GM12878 (cell line): ENCODE measurements at regions not wholly inside any gene's neighbourhood (a gene's known extent, or its start where the extent isn't known, plus 50 kb on each side); places are given as distances from the start of the nearest gene placed in this dataset.

Experiments
- ATAC-seq: fragments of 200-7000 bp; cut with Tn5 transposase; 3 replicates; pipeline ENCODE4 v1.9.1; 2020; ENCODE audit warnings: mild to moderate bottlenecking, moderate library complexity
- BruUV-seq: library from RNA; stranded (reverse); fragments of 400-500 nt; replicated peaks from 2 replicates; lab custom pipeline; 2021; lab: Mats Ljungman, UMichigan
- CTCF ChIA-PET: fragments of 300-600 bp; sonication (Branson Sonifier 250); formaldehyde crosslinking; extraction: SDS; loops from one replicate; lab custom pipeline; 2021; ENCODE audit warnings: inconsistent platforms; lab: Yijun Ruan, JAX
- POLR2A ChIA-PET: fragments of 350-600 bp; formaldehyde crosslinking; extraction: SDS; loops from one replicate; lab custom pipeline; 2021; ENCODE audit warnings: inconsistent platforms; lab: Charles Lee
- RAD21 ChIA-PET: fragments of 300-600 bp; sonication (Branson Sonifier 250); formaldehyde crosslinking; loops from one replicate; lab custom pipeline; 2023; ENCODE audit warnings: antibody characterized with exemption; ENCODE audit not compliant: unreplicated experiment; lab: Charles Lee
- SMC1A ChIA-PET: fragments of 300-600 bp; sonication (Branson Sonifier 250); formaldehyde crosslinking; loops from one replicate; lab custom pipeline; 2023; ENCODE audit not compliant: unreplicated experiment, uncharacterized antibody; lab: Charles Lee
- DNase-seq: peaks from one replicate; pipeline ENCODE4 v3.0.0-alpha.2; 2011; ENCODE audit warnings: low read depth, low spot score
- FAIRE-seq: peaks from 3 replicates; lab custom pipeline; 2011; peaks lifted over from hg19 to GRCh38; lab: Jason Lieb, UNC
- H2AFZ ChIP-seq: 2 replicates; pipeline ENCODE4 v1.6.0; 2011; ENCODE audit warnings: low read depth, low read length, control low read depth; ENCODE audit not compliant: control insufficient read depth
- H3K27ac ChIP-seq: 2 replicates; pipeline ENCODE4 v1.5.1; 2011; ENCODE audit warnings: control low read depth; ENCODE audit not compliant: control insufficient read depth, insufficient read depth
- H3K27me3 ChIP-seq, 2 experiments: replicated peaks in 1 of 2; 2 replicates each; pipeline versions ENCODE4 v1.6.0 to v1.6.1; 2011; ENCODE audit warnings: low read length in 1 of 2; ENCODE audit not compliant: control insufficient read depth in 2 of 2, insufficient read depth in 2 of 2
- H3K36me3 ChIP-seq, 2 experiments: 2 replicates each; pipeline ENCODE4 v1.5.1; 2011; ENCODE audit warnings: low read length in 1 of 2; ENCODE audit not compliant: control insufficient read depth in 2 of 2, insufficient read depth in 2 of 2
- H3K4me1 ChIP-seq: 2 replicates; pipeline ENCODE4 v1.6.1; 2011; ENCODE audit warnings: mild to moderate bottlenecking, low read length, moderate library complexity, mixed read lengths; ENCODE audit not compliant: control insufficient read depth, insufficient read depth
- H3K4me2 ChIP-seq: 2 replicates; pipeline ENCODE4 v1.6.0; 2011; ENCODE audit warnings: control low read depth; ENCODE audit not compliant: control insufficient read depth, insufficient read depth
- H3K4me3 ChIP-seq: fragments of 200-600 bp; sonication (generic); 2 replicates; pipeline ENCODE4 v1.5.1; 2016
- H3K79me2 ChIP-seq: 2 replicates; pipeline ENCODE4 v1.6.0; 2011; ENCODE audit warnings: low read length; ENCODE audit not compliant: control insufficient read depth, insufficient read depth
- H3K9ac ChIP-seq: 2 replicates; pipeline ENCODE4 v1.8.0; 2011; ENCODE audit warnings: low read length, control low read depth, mixed read lengths; ENCODE audit not compliant: control insufficient read depth, insufficient read depth
- H3K9me3 ChIP-seq: replicated peaks from 3 replicates; pipeline ENCODE4 v1.5.1; 2011; ENCODE audit warnings: mild to moderate bottlenecking, low read length; ENCODE audit not compliant: control insufficient read depth, insufficient read depth
- H4K20me1 ChIP-seq: 2 replicates; pipeline ENCODE4 v1.6.0; 2011; ENCODE audit not compliant: control insufficient read depth, insufficient read depth
- CHD2 ChIP-seq: IDR thresholded peaks from 2 replicates; pipeline ENCODE4 v1.6.1; 2011; ENCODE audit warnings: low read depth, low read length, improper control_type of control experiment, borderline replicate concordance
- NBN ChIP-seq: fragments of 450-650 bp; IDR thresholded peaks from 2 replicates; pipeline ENCODE4 v1.6.1; 2016
- NFIC ChIP-seq: IDR thresholded peaks from 2 replicates; pipeline ENCODE4 v1.6.1; 2012; ENCODE audit warnings: low read depth, mild to moderate bottlenecking, inconsistent platforms, low read length, moderate library complexity
- NR2C1 ChIP-seq: fragments of 450-650 bp; IDR thresholded peaks from 2 replicates; pipeline ENCODE4 v1.6.1; 2017; ENCODE audit warnings: antibody characterized with exemption, mild to moderate bottlenecking, moderate library complexity
- RBBP5 ChIP-seq: fragments of 200-600 bp; sonication (generic); conservative IDR thresholded peaks from 2 replicates; pipeline ENCODE4 v1.6.1; 2016
- WRNIP1 ChIP-seq: IDR thresholded peaks from 2 replicates; pipeline ENCODE4 v1.6.1; 2011; ENCODE audit warnings: low read depth, low read length, improper control_type of control experiment, borderline replicate concordance
- WGBS: methylation state at CpG from one replicate; pipeline ENCODE4 v1.1.6; 2016; ENCODE audit warnings: low lambda C conversion rate; ENCODE audit not compliant: insufficient replicate concordance, insufficient coverage; ENCODE audit errors: missing lambda C conversion rate; 5-methylcytosine and 5-hydroxymethylcytosine counted together
- in situ Hi-C: fragments of 300-500 bp; cut with MboI; formaldehyde crosslinking; loops from 9 replicates; pipeline ENCODE4 v1.14.3; 2018; ENCODE audit warnings: mixed read lengths
- intact Hi-C: fragments of 100-400 bp; cut with micrococcal nuclease; formaldehyde crosslinking; loops from one replicate; pipeline ENCODE4 v1.14.2; 2022; ENCODE audit not compliant: unreplicated experiment
- TF ChIP-seq, protein P1 (sequence below), 3 experiments: IDR thresholded peaks in 2 of 3; conservative IDR thresholded peaks in 1 of 3; 2 replicates each; pipeline ENCODE4 v1.5.1; 2011; ENCODE audit warnings: low read depth in 3 of 3, low read length in 3 of 3, mild to moderate bottlenecking in 3 of 3, control low read depth in 2 of 3, moderate library complexity in 2 of 3, inconsistent platforms in 1 of 3, mixed read lengths in 1 of 3; ENCODE audit not compliant: control insufficient read depth in 2 of 3, insufficient read depth in 1 of 3; ENCODE audit errors: extremely low read depth in 1 of 3
- TF ChIP-seq, protein P2 (sequence below): fragments of 450-650 bp; IDR thresholded peaks from 2 replicates; pipeline ENCODE4 v1.6.1; 2016; ENCODE audit warnings: mild to moderate bottlenecking

DNA sequence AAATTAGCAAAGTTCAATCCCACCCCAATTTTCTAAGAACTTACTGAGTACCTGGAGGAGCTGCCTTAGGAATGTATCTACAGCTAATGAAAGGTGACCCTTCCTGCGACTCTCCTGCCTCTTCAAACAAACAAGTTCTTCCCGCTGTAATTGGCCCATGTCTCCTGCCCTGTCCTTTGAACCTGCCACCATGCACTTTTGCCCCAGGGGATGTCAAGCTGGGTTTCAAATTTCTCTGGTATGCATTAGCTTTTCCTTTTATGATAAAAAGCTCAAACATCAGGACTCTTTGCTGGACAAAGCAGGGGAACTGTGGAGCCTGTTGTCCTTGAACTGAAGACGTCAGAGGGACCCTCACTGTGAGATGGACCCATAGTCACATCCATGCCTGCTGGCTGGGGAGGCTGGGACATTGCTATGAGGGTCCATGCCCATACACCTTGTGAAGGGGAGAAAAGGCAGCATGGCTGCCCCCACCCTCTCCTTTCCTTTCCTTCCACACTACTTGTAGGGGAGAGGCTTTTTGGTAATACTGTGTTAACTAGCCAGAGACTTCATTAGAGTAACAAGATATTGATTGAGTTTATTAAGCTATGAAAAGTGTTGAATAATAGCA lies 210.7 kb upstream of the COPS8 start:
- no peak overlapping the region for H3K27ac ChIP-seq
- H3K79me2 ChIP-seq: no peaks in the 10 kb centered on the region
- in situ Hi-C loops: no loop called here
- ChIA-PET RAD21 (no interaction called here), SMC1A (no interaction called here), POLR2A (no interaction called here), CTCF (no interaction called here)
- DNase-seq (no peak), ATAC-seq (no peak), FAIRE-seq (no peak)
- no peaks in the 10 kb centered on the region for H3K9me3 ChIP-seq
- WGBS: 35% methylated on average over 3 of the region's 3 CpGs
- no TSS peak for BruUV-seq
- TF ChIP-seq CHD2 (no peak), NFIC (no peak), NBN (no peak), RBBP5 (no peak), NR2C1 (no peak), WRNIP1 (no peak)
- TF ChIP-seq, protein P1, sequence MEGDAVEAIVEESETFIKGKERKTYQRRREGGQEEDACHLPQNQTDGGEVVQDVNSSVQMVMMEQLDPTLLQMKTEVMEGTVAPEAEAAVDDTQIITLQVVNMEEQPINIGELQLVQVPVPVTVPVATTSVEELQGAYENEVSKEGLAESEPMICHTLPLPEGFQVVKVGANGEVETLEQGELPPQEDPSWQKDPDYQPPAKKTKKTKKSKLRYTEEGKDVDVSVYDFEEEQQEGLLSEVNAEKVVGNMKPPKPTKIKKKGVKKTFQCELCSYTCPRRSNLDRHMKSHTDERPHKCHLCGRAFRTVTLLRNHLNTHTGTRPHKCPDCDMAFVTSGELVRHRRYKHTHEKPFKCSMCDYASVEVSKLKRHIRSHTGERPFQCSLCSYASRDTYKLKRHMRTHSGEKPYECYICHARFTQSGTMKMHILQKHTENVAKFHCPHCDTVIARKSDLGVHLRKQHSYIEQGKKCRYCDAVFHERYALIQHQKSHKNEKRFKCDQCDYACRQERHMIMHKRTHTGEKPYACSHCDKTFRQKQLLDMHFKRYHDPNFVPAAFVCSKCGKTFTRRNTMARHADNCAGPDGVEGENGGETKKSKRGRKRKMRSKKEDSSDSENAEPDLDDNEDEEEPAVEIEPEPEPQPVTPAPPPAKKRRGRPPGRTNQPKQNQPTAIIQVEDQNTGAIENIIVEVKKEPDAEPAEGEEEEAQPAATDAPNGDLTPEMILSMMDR (IDR thresholded peaks at IDR 0.05 in 2 of 3, conservative IDR thresholded peaks at IDR 0.05 in 1 of 3; ENCODE audit: control insufficient read depth in 2 of 3, extremely low read depth in 1 of 3, insufficient read depth in 1 of 3, low read depth in 3 of 3, low read length in 3 of 3): no peak
- TF ChIP-seq, protein P2, sequence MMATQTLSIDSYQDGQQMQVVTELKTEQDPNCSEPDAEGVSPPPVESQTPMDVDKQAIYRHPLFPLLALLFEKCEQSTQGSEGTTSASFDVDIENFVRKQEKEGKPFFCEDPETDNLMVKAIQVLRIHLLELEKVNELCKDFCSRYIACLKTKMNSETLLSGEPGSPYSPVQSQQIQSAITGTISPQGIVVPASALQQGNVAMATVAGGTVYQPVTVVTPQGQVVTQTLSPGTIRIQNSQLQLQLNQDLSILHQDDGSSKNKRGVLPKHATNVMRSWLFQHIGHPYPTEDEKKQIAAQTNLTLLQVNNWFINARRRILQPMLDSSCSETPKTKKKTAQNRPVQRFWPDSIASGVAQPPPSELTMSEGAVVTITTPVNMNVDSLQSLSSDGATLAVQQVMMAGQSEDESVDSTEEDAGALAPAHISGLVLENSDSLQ: no peak
- no peak overlapping the region for H3K4me2 ChIP-seq
- no peak overlapping the region for H3K4me3 ChIP-seq
- no peaks in the 10 kb centered on the region for H3K36me3 ChIP-seq
- H3K4me1 ChIP-seq: no peaks in the 10 kb centered on the region
- no peak overlapping the region for H3K9ac ChIP-seq
- H2AFZ ChIP-seq: no peak overlapping the region
- H3K27me3 ChIP-seq: peaks cover 0 to 3% of the 10 kb centered on the region in 2 experiments; a peak in 3 of 4 replicates
- intact Hi-C loops: no loop called here
- no peaks in the 10 kb centered on the region for H4K20me1 ChIP-seq
